Midbrain (tissue), 1 donor: ENCODE measurements at regions not wholly inside any gene's neighbourhood (a gene's known extent, or its start where the extent isn't known, plus 50 kb on each side); places are given as distances from the start of the nearest gene placed in this dataset.
"Not testable (repeated sequence)": the region's sequence is repeated elsewhere in the genome, so short reads cannot be mapped to it uniquely, and the experiment has no call there.

Source experiments
- DNase-seq: peaks from one replicate; lab custom pipeline; 2025; lab: John Stamatoyannopoulos, UW

GRCh38 chr2:153420394-153420793 lies 58.2 kb downstream of the RPRM start:
- no peak for DNase-seq

GRCh38 chr2:153417077-153417476 lies 61.5 kb downstream of the RPRM start:
- DNase-seq: no peak

- DNase-seq: no peak
Observed at GRCh38 chr2:153416071-153416470, 62.5 kb downstream of the RPRM start.

GRCh38 chr2:153408710-153409385 lies 69.7 kb downstream of the RPRM start:
- no peak for DNase-seq

- DNase-seq: no peak
Observed at GRCh38 chr2:153405196-153405595, 73.4 kb downstream of the RPRM start.

GRCh38 chr2:153404792-153405191 lies 73.8 kb downstream of the RPRM start:
- DNase-seq: no peak

- DNase-seq: no peak
Observed at GRCh38 chr2:153403940-153404339, 74.6 kb downstream of the RPRM start.

GRCh38 chr2:153403352-153403751 lies 75.2 kb downstream of the RPRM start:
- not testable (repeated sequence) for DNase-seq

GRCh38 chr2:153394686-153395085 lies 83.9 kb downstream of the RPRM start:
- no peak for DNase-seq

GRCh38 chr2:153394247-153394646 lies 84.3 kb downstream of the RPRM start:
- DNase-seq: no peak

GRCh38 chr2:153393518-153393917 lies 85.0 kb downstream of the RPRM start:
- DNase-seq: no peak

GRCh38 chr2:153391131-153391530 lies 87.4 kb downstream of the RPRM start:
- no peak for DNase-seq

- DNase-seq: no peak
Observed at GRCh38 chr2:153388246-153388645, 90.3 kb downstream of the RPRM start.

GRCh38 chr2:153387203-153387602 lies 91.4 kb downstream of the RPRM start:
- DNase-seq: no peak

- DNase-seq: no peak
Observed at GRCh38 chr2:153386481-153386897, 92.1 kb downstream of the RPRM start.

GRCh38 chr2:153373510-153374279 lies 104.9 kb downstream of the RPRM start:
- DNase-seq: no peak

- DNase-seq: no peak
Observed at GRCh38 chr2:153360239-153360638, 118.3 kb downstream of the RPRM start.

GRCh38 chr2:153354377-153354776 lies 124.2 kb downstream of the RPRM start:
- DNase-seq: no peak

GRCh38 chr2:153349603-153350002 lies 129.0 kb downstream of the RPRM start:
- no peak for DNase-seq

- no peak for DNase-seq
Observed at GRCh38 chr2:153347818-153348495, 130.6 kb downstream of the RPRM start.

GRCh38 chr2:153320879-153321278 lies 157.7 kb downstream of the RPRM start:
- DNase-seq: no peak

GRCh38 chr2:153311432-153311831 lies 167.1 kb downstream of the RPRM start:
- no peak for DNase-seq

GRCh38 chr2:153308466-153308865 lies 170.1 kb downstream of the RPRM start:
- no peak for DNase-seq
